BJ (cell line): ENCODE measurements at regions not wholly inside any gene's neighbourhood (a gene's known extent, or its start where the extent isn't known, plus 50 kb on each side); places are given as distances from the start of the nearest gene placed in this dataset.
A peak's percentile ranks its signal among the peaks of the same experiment; 100 is the strongest.

ENCODE experiments used
- CTCF ChIA-PET: fragments of 350-600 bp; formaldehyde crosslinking; extraction: SDS; loops from one replicate; lab custom pipeline; 2021; ENCODE audit warnings: antibody characterized with exemption, inconsistent platforms; lab: Yijun Ruan, JAX
- POLR2A ChIA-PET: fragments of 300-600 bp; sonication (Branson Sonifier 250); formaldehyde crosslinking; extraction: SDS; loops from one replicate; lab custom pipeline; 2021; ENCODE audit warnings: antibody characterized with exemption; lab: Charles Lee
- DNase-seq: peaks from one replicate; pipeline ENCODE4 v3.0.0-alpha.2; 2011; ENCODE audit warnings: low read depth
- H3K27me3 ChIP-seq: 2 replicates; pipeline ENCODE4 v1.6.0; 2011; ENCODE audit warnings: low read length; ENCODE audit not compliant: control insufficient read depth, insufficient read depth
- H3K36me3 ChIP-seq: 2 replicates; pipeline ENCODE4 v1.5.1; 2011; ENCODE audit warnings: low read length; ENCODE audit not compliant: control insufficient read depth, insufficient read depth
- H3K4me3 ChIP-seq: 2 replicates; pipeline ENCODE4 v1.5.1; 2011; ENCODE audit warnings: low read depth, mild to moderate bottlenecking, control low read depth, low read length
- TF ChIP-seq, protein P1 (sequence below): IDR thresholded peaks from 2 replicates; pipeline ENCODE4 v1.5.1; 2011; ENCODE audit warnings: low read depth, mild to moderate bottlenecking, control low read depth, inconsistent platforms, low read length, moderate library complexity; ENCODE audit not compliant: insufficient read depth

DNA sequence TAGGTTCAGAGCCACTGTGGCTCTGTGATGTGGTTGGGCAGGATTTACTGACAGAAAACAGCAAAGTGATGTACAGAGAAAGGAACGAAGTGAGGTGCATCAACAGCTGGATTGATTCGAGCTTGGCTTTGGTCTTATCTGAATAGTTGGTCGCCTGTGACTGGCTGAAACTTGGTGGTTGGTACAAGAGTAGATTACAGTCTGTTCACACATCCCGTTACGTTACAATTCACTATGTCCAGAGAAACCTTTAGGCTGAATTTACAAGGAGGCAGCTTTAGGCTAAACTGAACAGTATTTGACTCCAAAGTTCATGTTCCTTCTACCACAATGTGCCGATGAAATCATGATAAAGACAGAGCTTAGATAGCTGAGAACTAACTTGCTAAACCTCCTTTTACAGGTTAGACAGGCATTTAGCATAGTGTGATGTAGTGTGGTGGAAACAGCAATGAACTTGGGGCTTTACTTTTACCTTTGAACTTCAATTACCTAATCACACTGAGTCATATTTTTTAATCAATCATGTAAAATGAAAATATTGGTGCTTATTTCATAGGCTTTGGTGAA lies 210.2 kb upstream of the PUM3 start:
- TF ChIP-seq, protein P1, sequence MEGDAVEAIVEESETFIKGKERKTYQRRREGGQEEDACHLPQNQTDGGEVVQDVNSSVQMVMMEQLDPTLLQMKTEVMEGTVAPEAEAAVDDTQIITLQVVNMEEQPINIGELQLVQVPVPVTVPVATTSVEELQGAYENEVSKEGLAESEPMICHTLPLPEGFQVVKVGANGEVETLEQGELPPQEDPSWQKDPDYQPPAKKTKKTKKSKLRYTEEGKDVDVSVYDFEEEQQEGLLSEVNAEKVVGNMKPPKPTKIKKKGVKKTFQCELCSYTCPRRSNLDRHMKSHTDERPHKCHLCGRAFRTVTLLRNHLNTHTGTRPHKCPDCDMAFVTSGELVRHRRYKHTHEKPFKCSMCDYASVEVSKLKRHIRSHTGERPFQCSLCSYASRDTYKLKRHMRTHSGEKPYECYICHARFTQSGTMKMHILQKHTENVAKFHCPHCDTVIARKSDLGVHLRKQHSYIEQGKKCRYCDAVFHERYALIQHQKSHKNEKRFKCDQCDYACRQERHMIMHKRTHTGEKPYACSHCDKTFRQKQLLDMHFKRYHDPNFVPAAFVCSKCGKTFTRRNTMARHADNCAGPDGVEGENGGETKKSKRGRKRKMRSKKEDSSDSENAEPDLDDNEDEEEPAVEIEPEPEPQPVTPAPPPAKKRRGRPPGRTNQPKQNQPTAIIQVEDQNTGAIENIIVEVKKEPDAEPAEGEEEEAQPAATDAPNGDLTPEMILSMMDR, result no peak
- POLR2A ChIA-PET, result no interaction called here
- no peaks in the 10 kb centered on the region for H3K36me3 ChIP-seq
- CTCF ChIA-PET, result interaction anchor here (1.1 kb wide), 1 partner anchor 9 kb away, joined by 4 read pairs; no protein-coding TSS in a partner anchor
- DNase-seq, result no peak
- no peak overlapping the region for H3K4me3 ChIP-seq
- no peaks in the 10 kb centered on the region for H3K27me3 ChIP-seq

DNA sequence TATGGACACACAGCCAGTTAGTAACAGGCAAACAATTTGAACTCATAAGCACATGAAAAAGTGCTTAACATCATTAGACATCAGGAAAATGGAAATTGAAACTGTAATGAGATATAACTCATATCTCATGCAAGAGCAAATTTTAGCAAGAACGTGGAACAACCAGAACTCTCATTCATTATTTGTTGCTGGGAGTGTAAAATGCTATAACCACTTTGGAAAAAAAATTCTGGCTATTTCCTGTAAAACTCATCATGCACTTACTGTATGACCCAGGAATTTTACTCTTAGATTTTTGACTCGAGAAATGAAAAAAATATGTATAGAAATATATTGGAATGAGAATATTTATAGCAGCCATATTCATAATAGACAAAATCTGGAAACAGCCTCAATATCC lies 205.7 kb upstream of the PUM3 start:
- H3K27me3 ChIP-seq, result no peaks in the 10 kb centered on the region
- no peaks in the 10 kb centered on the region for H3K36me3 ChIP-seq
- POLR2A ChIA-PET, result no interaction called here
- DNase-seq, result peak; percentile 17
- CTCF ChIA-PET, result no interaction called here
- TF ChIP-seq, protein P1, result no peak
- no peak overlapping the region for H3K4me3 ChIP-seq

DNA sequence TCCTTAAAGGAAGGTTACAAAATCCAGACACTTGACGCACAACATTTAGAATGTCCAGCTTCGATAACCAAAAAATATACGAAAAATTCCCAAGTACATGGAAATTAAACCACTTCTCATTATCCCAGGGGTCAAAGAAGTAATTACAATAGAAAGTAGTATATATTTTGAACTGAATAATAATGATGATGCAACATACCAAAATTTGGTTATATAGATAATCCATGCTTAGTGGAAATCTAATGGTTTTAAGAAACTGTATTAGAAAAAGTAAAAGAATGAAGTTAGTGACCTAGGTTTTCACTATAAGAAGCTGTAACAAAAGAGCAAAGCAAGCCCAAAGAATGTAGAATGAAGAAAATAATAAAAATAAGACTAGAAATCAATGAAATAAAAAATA lies 204.0 kb upstream of the PUM3 start:
- TF ChIP-seq, protein P1, result no peak
- Histone ChIP-seq H3K36me3 (no peaks in the 10 kb centered on the region), H3K4me3 (no peak overlapping the region), H3K27me3 (no peaks in the 10 kb centered on the region)
- no peak for DNase-seq
- ChIA-PET CTCF (no interaction called here), POLR2A (no interaction called here)

DNA sequence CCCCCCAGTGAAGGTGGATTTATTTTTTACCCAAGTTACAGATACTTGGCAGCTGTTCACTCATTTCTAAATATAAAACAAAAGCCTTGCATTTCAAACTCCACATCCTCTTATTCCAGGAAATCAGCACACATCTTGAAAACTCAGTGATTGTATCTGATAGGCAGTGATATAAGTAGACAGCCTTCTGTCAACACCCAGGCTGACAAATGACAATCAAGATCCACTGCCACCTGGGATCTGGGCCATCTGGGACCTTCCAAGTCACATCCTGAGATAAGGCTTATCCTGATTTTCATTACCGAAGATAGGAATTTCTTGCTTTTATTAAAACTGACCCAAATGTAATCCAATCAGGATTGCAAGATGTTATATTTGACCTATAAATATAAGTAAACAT lies 201.3 kb upstream of the PUM3 start:
- no peak overlapping the region for H3K4me3 ChIP-seq
- DNase-seq, result no peak
- no peaks in the 10 kb centered on the region for H3K36me3 ChIP-seq
- CTCF ChIA-PET, result interaction anchor here (1.6 kb wide), 1 partner anchor 9 kb away, joined by 4 read pairs; no protein-coding TSS in a partner anchor
- POLR2A ChIA-PET, result no interaction called here
- no peaks in the 10 kb centered on the region for H3K27me3 ChIP-seq
- TF ChIP-seq, protein P1, result no peak

DNA sequence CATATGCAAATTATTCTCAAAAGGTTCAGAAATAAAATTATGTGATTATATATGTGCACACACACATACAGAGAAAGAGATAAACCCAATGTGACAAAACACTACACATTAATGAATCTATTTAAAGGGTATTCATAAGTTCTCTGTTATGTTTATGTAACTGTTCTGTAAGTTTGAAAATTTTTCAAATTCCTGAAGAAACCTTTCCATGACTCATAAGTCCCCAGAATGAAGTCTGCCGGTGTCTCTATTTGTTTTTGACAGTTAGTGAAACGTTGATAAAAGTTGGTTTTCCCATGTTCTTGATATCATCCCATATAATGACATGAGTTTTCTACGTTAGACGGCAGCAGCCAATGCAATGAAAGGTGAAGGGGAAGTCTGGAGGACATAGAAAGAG lies 199.5 kb upstream of the PUM3 start:
- no peaks in the 10 kb centered on the region for H3K27me3 ChIP-seq
- TF ChIP-seq, protein P1, result no peak
- POLR2A ChIA-PET, result no interaction called here
- DNase-seq, result peak; percentile 26
- CTCF ChIA-PET, result no interaction called here
- H3K36me3 ChIP-seq, result no peaks in the 10 kb centered on the region
- H3K4me3 ChIP-seq, result no peak overlapping the region
